Heart left ventricle (tissue), 13 donors: ENCODE measurements at regions not wholly inside any gene's neighbourhood (a gene's known extent, or its start where the extent isn't known, plus 50 kb on each side); places are given as distances from the start of the nearest gene placed in this dataset.

Experiments used
- POLR2A ChIP-seq, 2 donors: fragments of 450-650 bp; IDR thresholded peaks; one replicate each; pipeline ENCODE4 v1.6.1; 2017; ENCODE audit warnings: antibody characterized with exemption in 2 of 2, mild to moderate bottlenecking in 2 of 2, moderate library complexity in 2 of 2
- TF ChIP-seq, protein P1 (sequence below), 12 donors: fragments of 200-600 bp; sonication (generic) in 4 of 12; IDR thresholded peaks; one replicate each; pipeline versions ENCODE4 v1.5.0 to v1.8.0; 2018 to 2022; ENCODE audit warnings: antibody characterized with exemption in 12 of 12, mild to moderate bottlenecking in 5 of 12
- donor health status: ischemic (EF 13 %, LVEDD 7.1; RV severe dilation, severe dysfunction).
- donor health status: DM: no; HTN: yes; CAD: no.
- donor health status: DM: no; HTN: no; CAD: no.
- donor health status: ischemic (EF 25% LVEDD 6.9; RV normal size, moderate dysfunction).
- donor health status: ischemic (EF 25% LVEDD 5.7; RV mildly dilated, moderate dysfunction).
- donor health status: ischemic (EF 35%, LVEDD 5.7; RV mildly dilated, moderate dysfunction).
- donor health status: nonischemic (EF 11% LVEDD 7.7; RV severe dilation, severe dysfunction).
- donor health status: DM: yes; HTN: yes; CAD: no.
- donor health status: PGD.
- donor health status: ischemic (EF 29% LVEDD 5.4; RV normal size, mild dysfunction).
- donor health status: nonischemic (EF 23%, LVEDD 6.1; RV moderate dilation, normal function).

DNA sequence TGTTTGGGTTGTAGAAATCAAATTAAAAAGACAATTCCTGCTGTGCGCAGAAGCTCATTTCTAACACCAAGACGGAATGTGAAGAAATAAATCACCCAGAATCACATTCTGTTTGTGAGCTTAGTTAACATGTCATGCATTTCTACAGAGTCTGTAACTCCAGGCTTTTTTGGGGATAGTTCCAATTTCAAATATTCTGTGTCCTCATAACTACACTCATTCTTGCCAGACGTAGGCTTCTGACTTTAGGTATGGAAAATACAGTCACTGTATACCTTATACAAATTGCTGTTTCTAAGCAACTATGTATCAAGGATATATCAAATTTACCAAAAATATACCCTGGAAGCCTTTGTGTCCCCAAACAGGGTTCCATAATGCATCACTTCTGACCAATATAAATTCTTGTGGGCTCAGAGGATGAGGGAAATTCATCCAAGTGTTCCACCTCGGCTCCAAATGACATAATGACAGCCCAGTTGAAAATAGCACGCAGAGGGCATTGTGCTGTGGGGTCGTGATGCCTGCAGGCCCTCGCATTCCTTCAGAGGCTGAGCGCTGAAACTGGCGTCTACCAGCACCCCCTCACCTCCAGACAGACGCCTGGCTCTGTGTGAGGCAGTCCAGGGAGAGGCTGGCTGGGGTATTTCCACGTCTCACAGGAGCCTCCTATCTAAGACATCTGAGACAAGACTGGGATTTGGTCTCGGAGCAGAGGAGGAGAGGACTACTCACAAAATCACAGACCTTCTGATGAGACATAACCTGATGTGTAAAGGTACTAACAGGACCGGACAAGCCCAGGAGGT is 79.8 kb downstream of the KLF4 start:
- no peak for TF ChIP-seq POLR2A (IDR thresholded peaks at IDR 0.05)
- TF ChIP-seq, protein P1, sequence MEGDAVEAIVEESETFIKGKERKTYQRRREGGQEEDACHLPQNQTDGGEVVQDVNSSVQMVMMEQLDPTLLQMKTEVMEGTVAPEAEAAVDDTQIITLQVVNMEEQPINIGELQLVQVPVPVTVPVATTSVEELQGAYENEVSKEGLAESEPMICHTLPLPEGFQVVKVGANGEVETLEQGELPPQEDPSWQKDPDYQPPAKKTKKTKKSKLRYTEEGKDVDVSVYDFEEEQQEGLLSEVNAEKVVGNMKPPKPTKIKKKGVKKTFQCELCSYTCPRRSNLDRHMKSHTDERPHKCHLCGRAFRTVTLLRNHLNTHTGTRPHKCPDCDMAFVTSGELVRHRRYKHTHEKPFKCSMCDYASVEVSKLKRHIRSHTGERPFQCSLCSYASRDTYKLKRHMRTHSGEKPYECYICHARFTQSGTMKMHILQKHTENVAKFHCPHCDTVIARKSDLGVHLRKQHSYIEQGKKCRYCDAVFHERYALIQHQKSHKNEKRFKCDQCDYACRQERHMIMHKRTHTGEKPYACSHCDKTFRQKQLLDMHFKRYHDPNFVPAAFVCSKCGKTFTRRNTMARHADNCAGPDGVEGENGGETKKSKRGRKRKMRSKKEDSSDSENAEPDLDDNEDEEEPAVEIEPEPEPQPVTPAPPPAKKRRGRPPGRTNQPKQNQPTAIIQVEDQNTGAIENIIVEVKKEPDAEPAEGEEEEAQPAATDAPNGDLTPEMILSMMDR (IDR thresholded peaks at IDR 0.05), result no peak
